Mesenchymal stem cell (in vitro differentiated cells and primary cell): ENCODE measurements at regions not wholly inside any gene's neighbourhood (a gene's known extent, or its start where the extent isn't known, plus 50 kb on each side); places are given as distances from the start of the nearest gene placed in this dataset.
A peak's percentile ranks its signal among the peaks of the same experiment; 100 is the strongest.

Source experiments
- DNase-seq: peaks from one replicate; pipeline ENCODE4 v3.0.0-alpha.2; 2013
- H2AFZ ChIP-seq: one replicate; pipeline ENCODE4 v1.6.1; 2013; ENCODE audit warnings: low read depth, mild to moderate bottlenecking, control low read depth, inconsistent platforms, low read length, moderate library complexity
- H2AK5ac ChIP-seq: 2 replicates; pipeline ENCODE4 v1.6.1; 2013; ENCODE audit warnings: low read length, moderate library complexity, mild to moderate bottlenecking, inconsistent platforms; ENCODE audit not compliant: severe bottlenecking
- H2BK120ac ChIP-seq: one replicate; pipeline ENCODE4 v1.6.1; 2013; ENCODE audit warnings: low read depth, mild to moderate bottlenecking, inconsistent platforms, low read length, moderate library complexity
- H2BK12ac ChIP-seq, 2 experiments: one replicate each; pipeline ENCODE4 v1.6.1; 2013; ENCODE audit warnings: inconsistent platforms in 2 of 2, low read length in 2 of 2, mild to moderate bottlenecking in 2 of 2, moderate library complexity in 2 of 2, control low read depth in 1 of 2
- H2BK15ac ChIP-seq: one replicate; pipeline ENCODE4 v1.6.1; 2013; ENCODE audit warnings: mild to moderate bottlenecking, low read depth, inconsistent platforms; ENCODE audit not compliant: poor library complexity, severe bottlenecking
- H2BK5ac ChIP-seq: 2 replicates; pipeline ENCODE4 v1.6.1; 2013; ENCODE audit warnings: low read depth, mild to moderate bottlenecking, low read length, control low read depth, inconsistent platforms; ENCODE audit not compliant: poor library complexity, severe bottlenecking
- H3K14ac ChIP-seq, 2 experiments: one replicate each; pipeline ENCODE4 v1.6.1; 2013; ENCODE audit warnings: inconsistent platforms in 2 of 2, low read length in 2 of 2, control low read depth in 1 of 2, mild to moderate bottlenecking in 1 of 2, moderate library complexity in 1 of 2
- H3K18ac ChIP-seq, 2 experiments: one replicate each; pipeline ENCODE4 v1.6.1; 2013; ENCODE audit warnings: inconsistent platforms in 2 of 2, low read length in 2 of 2, control low read depth in 1 of 2, low read depth in 1 of 2, mild to moderate bottlenecking in 1 of 2
- H3K23ac ChIP-seq, 2 experiments: one replicate each; pipeline ENCODE4 v1.6.1; 2013; ENCODE audit warnings: inconsistent platforms in 2 of 2, low read length in 2 of 2, mild to moderate bottlenecking in 2 of 2, moderate library complexity in 2 of 2, control low read depth in 1 of 2
- H3K27ac ChIP-seq: 2 replicates; pipeline ENCODE4 v1.5.1; 2013; ENCODE audit warnings: mild to moderate bottlenecking, moderate library complexity, low read length, control low read depth, inconsistent platforms; ENCODE audit not compliant: poor library complexity, severe bottlenecking
- H3K27me3 ChIP-seq, 2 experiments: 2 replicates each; pipeline versions ENCODE4 v1.6.1 to v1.7.0; 2013; ENCODE audit warnings: low read length in 2 of 2, mild to moderate bottlenecking in 2 of 2, moderate library complexity in 2 of 2, control low read depth in 1 of 2, inconsistent platforms in 1 of 2; ENCODE audit not compliant: control insufficient read depth in 1 of 2, insufficient read depth in 1 of 2
- H3K36me3 ChIP-seq, 2 experiments: 2 replicates each; pipeline versions ENCODE4 v1.6.1 to v1.7.0; 2013; ENCODE audit warnings: low read length in 2 of 2, control low read depth in 1 of 2, inconsistent platforms in 1 of 2, low read depth in 1 of 2, mild to moderate bottlenecking in 1 of 2; ENCODE audit not compliant: insufficient read depth in 2 of 2, control insufficient read depth in 1 of 2
- H3K4ac ChIP-seq, 2 experiments: one replicate each; pipeline ENCODE4 v1.6.1; 2013; ENCODE audit warnings: inconsistent platforms in 2 of 2, low read length in 2 of 2, mild to moderate bottlenecking in 2 of 2, moderate library complexity in 2 of 2, control low read depth in 1 of 2, low read depth in 1 of 2
- H3K4me1 ChIP-seq: 2 replicates; pipeline ENCODE4 v1.6.1; 2013; ENCODE audit warnings: low read depth, low read length, control low read depth; ENCODE audit not compliant: control insufficient read depth, insufficient read depth
- H3K4me2 ChIP-seq: 2 replicates; pipeline ENCODE4 v1.6.1; 2013; ENCODE audit warnings: low read length, mild to moderate bottlenecking, inconsistent platforms; ENCODE audit not compliant: poor library complexity, severe bottlenecking
- H3K4me3 ChIP-seq, 2 experiments: 2 replicates each; pipeline versions ENCODE4 v1.5.1 to v1.7.0; 2013; ENCODE audit warnings: low read length in 2 of 2, mild to moderate bottlenecking in 2 of 2, control low read depth in 1 of 2, low read depth in 1 of 2; ENCODE audit not compliant: insufficient read depth in 1 of 2
- H3K79me1 ChIP-seq: replicated peaks from 2 replicates; pipeline ENCODE4 v1.6.1; 2013; ENCODE audit warnings: mild to moderate bottlenecking, control low read depth, low read length, inconsistent platforms; ENCODE audit not compliant: poor library complexity, severe bottlenecking
- H3K9ac ChIP-seq: 2 replicates; pipeline ENCODE4 v1.7.0; 2013; ENCODE audit warnings: mild to moderate bottlenecking, low read length, moderate library complexity
- H3K9me3 ChIP-seq: 2 replicates; pipeline ENCODE4 v1.7.0; 2013; ENCODE audit warnings: mild to moderate bottlenecking, low read length; ENCODE audit not compliant: control insufficient read depth
- H4K8ac ChIP-seq: one replicate; pipeline ENCODE4 v1.6.1; 2013; ENCODE audit warnings: inconsistent platforms, mild to moderate bottlenecking, low read length, moderate library complexity
- H4K91ac ChIP-seq: one replicate; pipeline ENCODE4 v1.6.1; 2013; ENCODE audit warnings: mild to moderate bottlenecking, low read length, inconsistent platforms
- WGBS: methylation state at CpG from one replicate; pipeline ENCODE4 v1.1.7; 2013; ENCODE audit warnings: mixed read lengths; 5-methylcytosine and 5-hydroxymethylcytosine counted together

DNA sequence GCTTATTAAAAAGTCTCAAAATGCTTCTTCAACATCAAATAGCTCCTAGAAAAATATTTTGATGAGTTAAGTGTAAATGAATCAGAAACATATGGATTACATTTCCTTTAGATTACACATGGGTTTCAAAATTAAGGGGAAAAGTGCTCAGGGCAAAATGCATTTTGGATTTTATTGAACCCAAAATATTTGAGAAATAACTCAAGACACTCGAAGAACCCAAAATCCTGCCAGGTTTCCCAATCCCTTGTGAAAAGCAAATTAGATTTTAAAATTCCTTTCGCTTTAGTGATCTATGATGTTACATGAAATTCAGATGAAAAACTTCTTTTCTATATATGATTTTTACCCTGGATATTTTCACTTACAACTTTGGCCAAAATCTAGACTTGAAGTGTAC is 847.4 kb upstream of the SOX9 start:
- H3K4me3 ChIP-seq, result no peak overlapping the region
- H2BK15ac ChIP-seq, result no peak overlapping the region
- no peak overlapping the region for H4K91ac ChIP-seq
- H3K27ac ChIP-seq, result no peak overlapping the region
- no peak overlapping the region for H3K4ac ChIP-seq
- H2AK5ac ChIP-seq, result no peak overlapping the region
- H3K9me3 ChIP-seq, result peaks cover 8% of the 10 kb centered on the region
- H2BK12ac ChIP-seq, result no peak overlapping the region
- no peak overlapping the region for H3K18ac ChIP-seq
- H3K14ac ChIP-seq, result no peak overlapping the region
- H2AFZ ChIP-seq, result no peak overlapping the region
- no CpG with 5 or more reads among the region's 2 CpGs for WGBS
- peak overlapping the region; percentile 6 for H3K9ac ChIP-seq
- H4K8ac ChIP-seq, result no peak overlapping the region
- no peak overlapping the region for H3K4me2 ChIP-seq
- H2BK5ac ChIP-seq, result no peak overlapping the region
- no peaks in the 10 kb centered on the region for H3K27me3 ChIP-seq
- H3K23ac ChIP-seq, result no peak overlapping the region
- no peaks in the 10 kb centered on the region for H3K36me3 ChIP-seq
- no peaks in the 10 kb centered on the region for H3K4me1 ChIP-seq
- H2BK120ac ChIP-seq, result no peak overlapping the region
- no peak for DNase-seq
- H3K79me1 ChIP-seq, result no peaks in the 10 kb centered on the region

DNA sequence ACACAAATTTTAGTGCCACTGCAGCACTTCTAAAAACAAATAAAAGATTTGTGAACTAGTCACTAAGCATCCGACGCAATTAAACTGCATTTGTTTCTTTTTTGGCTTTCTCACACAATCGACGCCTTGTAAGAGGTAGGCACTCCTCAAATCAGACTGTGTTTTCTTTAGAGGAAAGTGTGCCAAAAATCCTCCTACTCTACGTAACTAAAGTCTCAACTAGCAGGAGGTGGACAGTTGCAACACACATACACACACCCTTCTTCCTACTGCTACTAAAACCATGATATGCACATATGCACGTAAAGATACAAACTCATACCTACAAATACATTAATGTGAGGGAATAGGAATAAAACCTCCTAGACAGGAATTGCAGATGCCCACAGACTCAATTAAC is 844.7 kb upstream of the SOX9 start:
- no peak for DNase-seq
- Histone ChIP-seq H3K4ac (no peak overlapping the region), H2BK12ac (no peak overlapping the region), H4K8ac (no peak overlapping the region), H3K36me3 (no peaks in the 10 kb centered on the region), H3K4me2 (no peak overlapping the region), H4K91ac (no peak overlapping the region), H2BK5ac (no peak overlapping the region), H2BK120ac (no peak overlapping the region), H3K27ac (no peak overlapping the region), H3K18ac (no peak overlapping the region), H3K9me3 (no peaks in the 10 kb centered on the region), H2BK15ac (no peak overlapping the region), H3K14ac (no peak overlapping the region), H2AFZ (no peak overlapping the region), H2AK5ac (no peak overlapping the region), H3K79me1 (no peaks in the 10 kb centered on the region), H3K27me3 (no peaks in the 10 kb centered on the region), H3K9ac (no peak overlapping the region), H3K4me1 (no peaks in the 10 kb centered on the region), H3K23ac (no peak overlapping the region), H3K4me3 (no peak overlapping the region)
- WGBS, result 91% methylated on average over 6 of the region's 6 CpGs

DNA sequence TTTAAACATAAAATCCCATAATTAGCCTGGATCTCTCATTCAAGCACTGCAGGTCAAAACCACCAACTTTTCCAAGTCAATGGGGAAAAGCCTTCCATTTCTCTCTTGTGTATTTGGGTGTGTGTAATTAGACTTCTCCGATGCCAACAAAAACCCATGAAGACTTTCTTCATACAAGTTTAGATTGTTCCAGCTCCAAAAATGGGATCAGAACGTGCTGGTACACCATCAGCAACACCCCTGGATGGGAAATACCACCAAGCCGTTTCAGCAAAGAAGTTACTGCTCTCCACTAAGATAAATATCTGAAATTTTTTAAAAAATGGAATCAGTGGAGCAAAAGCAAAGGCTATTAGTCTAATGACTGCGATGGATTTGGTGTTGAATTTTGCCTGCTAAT is 837.3 kb upstream of the SOX9 start:
- H2BK5ac ChIP-seq, result no peak overlapping the region
- H3K9ac ChIP-seq, result no peak overlapping the region
- H3K79me1 ChIP-seq, result no peaks in the 10 kb centered on the region
- no peak overlapping the region for H3K4me3 ChIP-seq
- no peak overlapping the region for H2BK15ac ChIP-seq
- no peak overlapping the region for H2AK5ac ChIP-seq
- WGBS, result 76% methylated on average over 3 of the region's 4 CpGs
- no peak overlapping the region for H3K4ac ChIP-seq
- H3K4me1 ChIP-seq, result no peaks in the 10 kb centered on the region
- no peak overlapping the region for H3K23ac ChIP-seq
- H3K18ac ChIP-seq, result no peak overlapping the region
- no peak overlapping the region for H3K4me2 ChIP-seq
- H2BK120ac ChIP-seq, result no peak overlapping the region
- DNase-seq, result no peak
- H3K27me3 ChIP-seq, result no peaks in the 10 kb centered on the region
- H2BK12ac ChIP-seq, result no peak overlapping the region
- no peak overlapping the region for H3K14ac ChIP-seq
- H3K27ac ChIP-seq, result no peak overlapping the region
- H2AFZ ChIP-seq, result no peak overlapping the region
- no peak overlapping the region for H4K91ac ChIP-seq
- H4K8ac ChIP-seq, result no peak overlapping the region
- H3K36me3 ChIP-seq, result no peaks in the 10 kb centered on the region
- H3K9me3 ChIP-seq, result no peaks in the 10 kb centered on the region

DNA sequence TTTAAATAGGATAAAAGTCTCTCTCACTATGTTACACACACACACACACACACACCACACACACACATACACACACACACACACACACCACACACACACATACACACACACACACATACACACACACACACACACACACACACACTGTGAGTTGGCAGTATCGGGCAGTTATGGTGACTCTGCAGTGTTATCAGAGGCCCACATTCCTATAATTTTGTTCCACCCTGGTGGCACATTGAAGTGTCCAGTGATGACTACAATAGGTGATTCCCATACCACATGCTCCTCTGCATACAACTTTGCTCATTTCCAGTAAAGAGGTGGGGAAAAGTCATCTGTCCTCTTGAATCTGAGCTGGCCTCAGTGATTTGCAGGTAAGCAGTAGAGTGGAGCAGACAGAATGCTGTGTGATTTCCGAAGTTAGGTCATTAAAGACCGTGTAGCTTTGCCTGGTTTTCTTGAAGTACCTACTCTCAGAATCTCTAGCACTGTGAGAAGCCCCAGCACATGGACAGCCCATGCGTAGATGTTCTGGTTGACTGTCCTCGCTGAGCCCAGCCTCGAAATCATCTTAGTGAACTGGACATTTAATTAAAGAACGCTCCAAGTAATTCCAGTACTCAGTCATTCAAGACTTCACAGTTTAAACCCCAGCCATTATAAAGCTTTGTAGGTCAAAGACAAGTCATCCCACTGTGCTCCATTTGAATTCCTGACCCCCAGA is 836.6 kb upstream of the SOX9 start:
- Histone ChIP-seq H3K4me2 (no peak overlapping the region), H4K8ac (no peak overlapping the region), H3K4me1 (no peaks in the 10 kb centered on the region), H2BK5ac (no peak overlapping the region), H2BK12ac (no peak overlapping the region), H3K27ac (no peak overlapping the region), H3K18ac (no peak overlapping the region), H2AK5ac (no peak overlapping the region), H3K14ac (no peak overlapping the region), H3K9me3 (no peaks in the 10 kb centered on the region), H3K23ac (no peak overlapping the region), H3K4ac (no peak overlapping the region), H3K9ac (no peak overlapping the region), H3K36me3 (no peaks in the 10 kb centered on the region), H3K27me3 (no peaks in the 10 kb centered on the region), H2AFZ (no peak overlapping the region), H2BK15ac (no peak overlapping the region), H3K4me3 (no peak overlapping the region), H3K79me1 (no peaks in the 10 kb centered on the region), H4K91ac (no peak overlapping the region), H2BK120ac (no peak overlapping the region)
- DNase-seq, result no peak
- WGBS, result 95% methylated on average over 7 of the region's 7 CpGs
